Endometrium (tissue), 2 donors: ENCODE measurements at regions not wholly inside any gene's neighbourhood (a gene's known extent, or its start where the extent isn't known, plus 50 kb on each side); places are given as distances from the start of the nearest gene placed in this dataset.
"Not testable (repeated sequence)": the region's sequence is repeated elsewhere in the genome, so short reads cannot be mapped to it uniquely, and the experiment has no call there.

ENCODE experiments used
- FAIRE-seq: peaks from 2 replicates; lab custom pipeline; 2012; peaks lifted over from hg19 to GRCh38; lab: Jason Lieb, UNC
- donor health status: control.
- donor health status: control.

DNA sequence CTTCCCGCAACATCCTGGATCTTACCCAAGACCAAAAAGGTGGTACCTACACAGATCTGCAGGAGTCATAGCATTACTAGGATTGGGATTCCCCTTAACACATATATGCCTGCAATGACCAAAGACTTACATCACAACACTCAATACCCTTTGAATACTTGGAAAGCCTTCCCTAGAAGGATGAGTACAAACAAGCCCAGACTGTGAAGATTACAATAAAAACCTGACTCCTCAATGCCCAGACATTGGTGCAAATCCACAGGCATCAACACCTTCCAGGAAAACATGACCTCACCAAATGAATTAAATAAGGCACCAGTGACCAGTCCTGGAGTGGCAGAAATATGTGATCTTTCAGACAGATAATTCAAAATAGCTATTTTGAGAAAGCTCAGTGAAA, 326.8 kb downstream of the TBL1XR1 start:
- no peak for FAIRE-seq

DNA sequence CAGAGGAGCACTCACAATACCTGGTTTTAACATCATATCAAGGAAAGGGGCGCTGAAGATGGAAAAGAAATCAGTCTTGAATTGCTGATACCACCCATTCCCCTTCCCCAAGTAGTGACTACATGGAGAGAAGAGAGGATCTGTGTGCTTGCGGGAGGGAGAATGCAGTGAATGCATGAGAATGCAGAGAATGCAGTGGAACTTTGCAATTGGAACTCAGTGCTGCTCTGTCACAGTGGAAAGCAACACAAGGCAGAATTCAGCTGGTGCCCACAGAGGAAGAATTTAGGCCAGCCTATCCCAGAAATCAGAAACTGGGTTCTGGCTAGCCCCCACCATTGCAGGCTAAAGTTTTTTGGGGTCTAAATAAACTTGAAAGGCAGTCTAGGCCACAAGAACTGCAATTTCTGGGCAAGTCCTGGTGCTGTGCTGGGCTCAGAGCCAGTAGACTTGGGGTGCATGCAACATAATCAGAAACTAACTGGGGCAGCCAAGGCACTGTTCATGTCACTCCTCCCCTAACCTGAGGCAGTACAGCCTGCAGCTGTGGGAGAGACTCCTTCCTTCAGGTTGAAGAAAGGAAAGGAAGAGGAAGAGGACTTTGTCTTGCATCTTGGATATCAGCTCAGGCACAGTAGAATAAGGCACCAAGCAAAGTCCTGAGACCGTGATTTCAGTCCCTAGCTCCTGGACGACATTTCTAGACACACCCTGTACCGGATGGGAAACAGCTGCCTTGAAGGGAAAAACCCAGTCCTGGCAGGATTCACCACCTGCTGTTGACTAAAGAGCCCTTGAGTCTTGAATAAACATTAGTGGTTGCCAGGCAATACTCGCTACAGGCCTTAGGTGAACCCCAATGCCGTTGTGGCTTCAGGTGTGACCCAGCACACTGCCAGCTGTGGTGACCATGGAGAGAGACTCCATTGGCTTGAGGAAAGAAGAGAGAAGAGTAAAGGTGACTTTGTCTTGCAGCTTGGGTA, 329.3 kb downstream of the TBL1XR1 start:
- FAIRE-seq, result no peak

- no peak for FAIRE-seq
These were observed 336.1 kb downstream of the TBL1XR1 start for GRCh38 chr3:176861137-176861536.

DNA sequence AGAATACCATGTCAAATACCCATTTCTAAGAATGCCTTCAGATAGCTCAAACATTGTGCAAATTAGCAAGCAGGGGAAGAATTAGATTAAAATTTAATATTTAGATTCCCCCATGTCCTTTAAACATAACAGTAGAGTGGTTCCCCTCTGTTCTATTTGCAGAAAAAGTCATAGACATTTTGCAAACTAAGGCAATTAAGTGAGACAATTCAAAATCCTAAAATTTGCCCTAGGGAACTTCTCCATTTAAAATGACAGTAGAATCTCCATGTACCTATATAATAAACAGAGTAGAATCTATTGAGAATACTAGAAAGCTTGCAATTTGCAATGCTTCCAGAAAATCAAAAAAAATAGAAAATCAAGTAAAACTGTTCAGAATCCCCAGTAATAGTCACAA, 340.6 kb downstream of the TBL1XR1 start:
- FAIRE-seq, result no peak

- no peak for FAIRE-seq
These were observed 341.3 kb downstream of the TBL1XR1 start for GRCh38 chr3:176855901-176856486.

- no peak for FAIRE-seq
These were observed 342.1 kb downstream of the TBL1XR1 start for GRCh38 chr3:176855213-176855612.

DNA sequence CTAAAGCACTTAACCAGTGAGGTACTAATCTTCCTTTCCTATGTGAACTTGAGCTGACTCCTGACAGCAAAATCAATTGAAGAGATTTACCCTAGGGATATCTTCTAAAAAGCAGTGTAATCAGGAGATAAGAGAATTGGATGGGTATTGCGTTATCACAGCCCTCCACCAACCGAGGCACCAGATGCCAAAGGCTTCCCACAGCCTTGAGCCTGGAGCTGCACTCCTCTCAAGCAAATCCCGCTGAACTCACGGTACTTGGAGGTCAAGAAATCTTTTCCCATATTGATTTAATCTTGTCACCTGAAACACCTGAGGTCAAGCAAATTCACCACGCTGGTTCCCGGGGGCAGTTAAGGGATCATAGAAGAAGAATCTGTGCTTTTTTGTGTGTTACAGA, 346.8 kb downstream of the TBL1XR1 start:
- FAIRE-seq, result no peak

DNA sequence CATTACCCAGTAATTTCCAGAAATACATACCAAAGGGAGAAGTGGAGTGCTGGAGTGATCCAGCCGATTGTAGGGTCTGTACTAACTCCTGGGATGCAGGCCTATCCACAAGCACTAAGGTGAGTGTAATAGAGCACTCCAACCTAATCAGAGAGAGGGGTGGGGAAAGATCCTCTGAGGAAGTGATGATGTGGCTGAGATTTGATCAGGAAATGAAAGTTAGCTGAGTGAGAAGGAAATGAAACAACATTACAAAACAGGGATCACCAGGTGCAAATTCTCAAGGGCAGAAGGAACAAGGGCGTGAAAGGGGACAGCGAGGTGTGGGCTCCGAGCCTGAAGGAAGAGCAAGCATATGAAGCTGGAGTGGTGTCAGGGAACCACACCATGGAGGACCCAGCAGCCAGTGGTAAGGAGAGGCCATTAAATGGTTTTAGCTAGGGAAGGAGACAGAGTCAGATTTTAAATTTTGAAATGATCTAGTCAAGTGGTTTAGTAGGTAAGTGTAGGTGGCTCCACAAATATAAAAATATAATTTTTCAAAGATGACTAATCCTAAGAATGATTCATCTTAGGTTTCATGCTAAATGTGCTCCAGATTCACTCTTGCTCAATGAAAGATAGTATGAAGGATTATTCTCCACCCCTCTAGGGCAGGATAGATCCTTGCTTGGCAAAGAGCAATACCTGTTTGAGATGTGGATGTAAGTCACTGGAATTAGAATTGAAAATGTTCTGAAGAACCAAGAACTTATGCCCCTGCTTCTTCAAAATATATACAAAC, 348.7 kb downstream of the TBL1XR1 start:
- no peak for FAIRE-seq

- FAIRE-seq, result no peak
These were observed 354.4 kb downstream of the TBL1XR1 start for GRCh38 chr3:176842914-176843313.

DNA sequence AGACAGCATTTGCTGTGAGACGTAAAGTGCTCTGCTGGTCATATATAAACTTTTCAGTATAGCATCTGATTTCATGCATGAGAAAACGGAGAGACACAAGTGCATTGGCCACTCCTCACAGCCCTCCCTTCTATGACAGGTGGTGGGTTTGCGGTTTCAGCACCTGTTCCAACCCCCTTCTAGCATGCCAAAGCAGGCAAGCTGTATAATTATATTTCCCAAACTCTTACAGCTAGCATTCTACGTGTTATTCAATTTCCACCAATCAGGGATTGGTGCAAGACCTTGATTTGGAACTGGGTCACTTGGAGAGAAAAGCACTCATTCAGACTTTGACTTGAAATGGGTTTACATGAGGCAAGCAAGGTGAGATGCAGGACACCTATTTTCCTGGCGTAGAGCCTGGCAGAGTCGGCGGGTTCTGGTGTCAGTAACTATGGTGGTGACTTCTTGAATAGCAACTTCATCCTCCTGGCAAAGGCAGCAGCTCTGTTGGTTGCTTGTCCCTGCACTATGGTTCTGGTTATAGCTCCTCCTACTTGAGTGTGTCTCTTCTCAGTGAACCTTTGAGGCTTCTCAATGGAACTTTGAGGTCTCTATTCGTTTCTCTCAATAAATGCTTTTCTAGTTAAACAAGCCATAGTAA, 356.5 kb downstream of the TBL1XR1 start:
- no peak for FAIRE-seq

- FAIRE-seq, result no peak
These were observed 357.4 kb downstream of the TBL1XR1 start for GRCh38 chr3:176839901-176840300.

DNA sequence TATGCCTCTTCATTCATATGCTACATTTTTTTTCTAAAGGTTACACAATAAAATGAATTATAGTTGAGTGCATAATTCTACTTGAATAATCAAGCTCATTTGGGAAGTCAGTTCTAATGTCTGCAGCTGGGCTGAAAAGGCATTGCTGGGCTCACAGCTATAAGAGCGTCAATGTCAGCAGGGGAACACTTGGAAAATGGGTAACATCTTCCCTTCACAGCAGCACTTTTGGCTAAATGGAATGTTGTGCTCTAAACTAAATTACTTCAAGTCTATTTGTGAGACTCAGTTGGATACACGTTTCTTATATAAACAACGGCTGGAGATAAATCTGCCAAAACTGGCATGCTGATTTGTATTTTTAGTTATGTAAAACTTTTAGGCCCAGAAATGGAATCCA, 357.8 kb downstream of the TBL1XR1 start:
- FAIRE-seq, result no peak

DNA sequence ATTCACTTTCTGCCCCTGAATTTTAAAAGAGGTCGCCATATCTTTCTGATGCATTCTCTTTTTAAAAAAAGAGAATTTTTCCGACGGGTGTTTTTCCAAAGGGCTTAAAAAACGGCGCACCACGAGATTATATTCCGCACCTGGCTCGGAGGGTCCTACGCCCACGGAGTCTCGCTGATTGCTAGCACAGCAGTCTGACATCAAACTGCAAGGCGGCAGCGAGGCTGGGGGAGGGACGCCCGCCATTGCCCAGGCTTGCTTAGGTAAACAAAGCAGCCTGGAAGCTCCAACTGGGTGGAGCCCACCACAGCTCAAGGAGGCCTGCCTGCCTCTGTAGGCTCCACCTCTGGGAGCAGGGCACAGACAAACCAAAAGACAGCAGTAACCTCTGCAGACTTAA, 370.0 kb downstream of the TBL1XR1 start:
- not testable (repeated sequence) for FAIRE-seq

GRCh38 chr3:176824811-176825210, 372.5 kb downstream of the TBL1XR1 start:
- no peak for FAIRE-seq

DNA sequence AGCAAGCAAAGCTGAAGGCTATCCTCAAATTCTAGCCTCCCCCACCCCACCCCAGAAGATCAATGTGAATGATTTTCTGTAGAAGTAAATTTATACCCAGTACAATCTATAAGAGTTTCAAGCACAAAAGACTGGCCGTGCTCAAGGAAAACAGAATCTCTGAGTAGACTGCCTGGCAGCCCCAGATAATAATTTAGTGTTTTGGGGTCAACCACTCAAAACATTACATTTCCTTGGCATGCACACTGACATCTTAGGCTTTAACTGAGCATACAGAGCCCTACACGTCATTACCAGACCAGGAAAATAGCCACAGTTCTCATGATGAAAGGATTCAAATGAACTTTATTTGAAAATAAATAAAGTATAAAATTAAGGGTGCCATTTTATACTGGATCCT, 376.5 kb downstream of the TBL1XR1 start:
- FAIRE-seq, result no peak

DNA sequence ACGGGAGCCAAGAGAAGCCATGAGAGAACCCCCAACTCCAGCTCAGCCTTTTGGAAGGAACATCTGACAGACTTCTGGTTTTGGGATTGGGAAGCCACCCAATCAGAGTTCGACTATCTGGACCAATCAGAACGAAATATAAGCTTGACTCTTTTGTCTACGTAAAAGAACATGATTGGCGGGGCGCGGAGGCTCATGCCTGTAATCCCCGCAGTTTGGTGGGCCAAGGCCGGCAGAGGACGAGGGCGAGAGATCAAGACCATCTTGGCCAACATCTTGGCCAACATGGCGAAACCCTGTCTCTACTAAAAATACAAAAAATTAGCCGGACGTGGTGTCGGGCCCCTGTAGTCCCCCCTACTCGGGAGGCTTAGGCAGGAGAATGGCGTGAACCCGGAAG, 380.3 kb downstream of the TBL1XR1 start:
- FAIRE-seq, result no peak

GRCh38 chr3:176814285-176814684, 383.0 kb downstream of the TBL1XR1 start:
- no peak for FAIRE-seq

- FAIRE-seq, result no peak
These were observed 389.3 kb downstream of the TBL1XR1 start for GRCh38 chr3:176807938-176808337.

GRCh38 chr3:176799675-176800074, 397.6 kb downstream of the TBL1XR1 start:
- no peak for FAIRE-seq

GRCh38 chr3:176798680-176799079, 398.6 kb downstream of the TBL1XR1 start:
- FAIRE-seq, result no peak

- FAIRE-seq, result no peak
These were observed 400.9 kb downstream of the TBL1XR1 start for GRCh38 chr3:176796371-176796770.

DNA sequence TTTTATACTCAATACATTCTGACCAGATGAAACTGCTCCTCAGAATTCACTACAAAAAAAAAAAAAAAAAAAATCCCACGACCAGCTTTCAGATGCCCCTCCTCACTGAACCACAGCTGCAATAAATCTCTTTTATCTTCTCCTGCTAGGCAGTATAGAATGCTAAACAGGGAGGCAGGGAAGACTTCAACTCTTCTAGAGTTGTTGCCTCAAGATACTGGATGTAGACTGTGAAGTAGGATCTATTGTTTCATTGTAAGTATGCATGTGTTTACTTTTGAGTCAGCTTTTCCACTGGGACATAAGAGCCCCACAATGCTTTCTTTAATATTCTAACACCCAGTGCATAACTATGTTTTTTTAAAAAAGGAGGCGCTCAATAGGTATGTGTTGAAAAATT, 401.4 kb downstream of the TBL1XR1 start:
- FAIRE-seq, result no peak
